Immature natural killer cell (primary cell): ENCODE measurements at regions not wholly inside any gene's neighbourhood (a gene's known extent, or its start where the extent isn't known, plus 50 kb on each side); places are given as distances from the start of the nearest gene placed in this dataset.
"Not testable (repeated sequence)": the region's sequence is repeated elsewhere in the genome, so short reads cannot be mapped to it uniquely, and the experiment has no call there.

Experiments
- DNase-seq, 3 donors: peaks; one replicate each; pipeline ENCODE4 v3.0.0; 2022; ENCODE audit warnings: mixed read lengths in 1 of 3
- H3K27ac Mint-ChIP-seq, 6 donors: one replicate each; pipeline ENCODE4 v1.8.0; 2020; ENCODE audit warnings: mixed read lengths in 6 of 6, mild to moderate bottlenecking in 5 of 6, inconsistent platforms in 4 of 6, moderate library complexity in 3 of 6
- H3K27me3 Mint-ChIP-seq, 3 donors: one replicate each; pipeline ENCODE4 v1.8.0; 2020 to 2021; ENCODE audit warnings: low read depth in 3 of 3, mild to moderate bottlenecking in 3 of 3, mixed read lengths in 3 of 3, moderate library complexity in 3 of 3, inconsistent platforms in 1 of 3
- H3K36me3 Mint-ChIP-seq, 3 donors: one replicate each; pipeline ENCODE4 v1.8.0; 2020; ENCODE audit warnings: mixed read lengths in 3 of 3, inconsistent platforms in 2 of 3, mild to moderate bottlenecking in 2 of 3
- H3K4me1 Mint-ChIP-seq, 2 donors: one replicate each; pipeline ENCODE4 v1.8.0; 2020; ENCODE audit warnings: inconsistent platforms in 2 of 2, mild to moderate bottlenecking in 2 of 2, mixed read lengths in 2 of 2, moderate library complexity in 1 of 2
- H3K4me3 Mint-ChIP-seq, 5 donors: one replicate each; pipeline ENCODE4 v1.8.0; 2020; ENCODE audit warnings: mild to moderate bottlenecking in 5 of 5, mixed read lengths in 5 of 5, inconsistent platforms in 3 of 5, moderate library complexity in 3 of 5
- H3K9me3 Mint-ChIP-seq, 6 donors: one replicate each; pipeline ENCODE4 v1.8.0; 2020; ENCODE audit warnings: mild to moderate bottlenecking in 6 of 6, mixed read lengths in 6 of 6, inconsistent platforms in 4 of 6, moderate library complexity in 3 of 6

- not testable (repeated sequence) for DNase-seq
Measured at GRCh38 chr5:3090305-3090704, 338.8 kb upstream of the IRX2 start.

GRCh38 chr5:3080366-3080765 is 328.9 kb upstream of the IRX2 start:
- H3K36me3 Mint-ChIP-seq = peaks cover 0 to 4% (median 0%) of the 10 kb centered on the region in 3 donors
- no peak overlapping the region for H3K27ac Mint-ChIP-seq
- H3K27me3 Mint-ChIP-seq = peaks cover 0 to 2% (median 2%) of the 10 kb centered on the region in 3 donors
- peaks cover 5 to 33% (median 16%) of the 10 kb centered on the region in 6 donors for H3K9me3 Mint-ChIP-seq
- H3K4me3 Mint-ChIP-seq = no peak overlapping the region
- no peak for DNase-seq
- H3K4me1 Mint-ChIP-seq = no peaks in the 10 kb centered on the region

More at GRCh38 chr5:3090305-3090704, 338.8 kb upstream of the IRX2 start:
- H3K27ac Mint-ChIP-seq, H3K27me3 Mint-ChIP-seq, H3K9me3 Mint-ChIP-seq, H3K36me3 Mint-ChIP-seq, H3K4me1 Mint-ChIP-seq, H3K4me3 Mint-ChIP-seq: not testable (repeated sequence)

- H3K9me3 Mint-ChIP-seq = peaks cover 8 to 42% (median 18%) of the 10 kb centered on the region in 6 donors
- DNase-seq = no peak
- H3K27ac Mint-ChIP-seq = no peak overlapping the region
- H3K27me3 Mint-ChIP-seq = peaks cover 0 to 3% (median 2%) of the 10 kb centered on the region in 3 donors
- H3K4me1 Mint-ChIP-seq = no peaks in the 10 kb centered on the region
- H3K4me3 Mint-ChIP-seq = no peak overlapping the region
- H3K36me3 Mint-ChIP-seq = peaks cover 0 to 4% (median 0%) of the 10 kb centered on the region in 3 donors
Measured at GRCh38 chr5:3077684-3078083, 326.2 kb upstream of the IRX2 start.

GRCh38 chr5:3075309-3075708 is 323.8 kb upstream of the IRX2 start:
- Mint-ChIP-seq H3K4me3 (no peak overlapping the region), H3K9me3 (peaks cover 14 to 61% (median 21%) of the 10 kb centered on the region in 6 donors)

GRCh38 chr5:3068401-3068800 is 316.9 kb upstream of the IRX2 start:
- H3K4me1 Mint-ChIP-seq = no peaks in the 10 kb centered on the region
- no peak overlapping the region for H3K4me3 Mint-ChIP-seq
- peaks cover 3 to 36% (median 17%) of the 10 kb centered on the region in 6 donors for H3K9me3 Mint-ChIP-seq
- peaks cover 0 to 4% (median 3%) of the 10 kb centered on the region in 3 donors for H3K27me3 Mint-ChIP-seq
- DNase-seq = no peak
- no peaks in the 10 kb centered on the region for H3K36me3 Mint-ChIP-seq
- H3K27ac Mint-ChIP-seq = no peak overlapping the region

More at GRCh38 chr5:3075309-3075708, 323.8 kb upstream of the IRX2 start:
- no peaks in the 10 kb centered on the region for H3K4me1 Mint-ChIP-seq
- H3K36me3 Mint-ChIP-seq = peaks cover 0 to 4% (median 0%) of the 10 kb centered on the region in 3 donors
- peaks cover 0 to 5% (median 2%) of the 10 kb centered on the region in 3 donors for H3K27me3 Mint-ChIP-seq
- DNase-seq = no peak
- no peak overlapping the region for H3K27ac Mint-ChIP-seq

GRCh38 chr5:3060283-3060682 is 308.8 kb upstream of the IRX2 start:
- no peak overlapping the region for H3K27ac Mint-ChIP-seq
- H3K4me1 Mint-ChIP-seq = no peaks in the 10 kb centered on the region
- H3K9me3 Mint-ChIP-seq = peaks cover 0 to 21% (median 14%) of the 10 kb centered on the region in 6 donors
- peaks cover 0 to 3% (median 2%) of the 10 kb centered on the region in 3 donors for H3K27me3 Mint-ChIP-seq
- no peak overlapping the region for H3K4me3 Mint-ChIP-seq
- H3K36me3 Mint-ChIP-seq = peaks cover 0 to 3% (median 0%) of the 10 kb centered on the region in 3 donors
- no peak for DNase-seq

- no peak for DNase-seq
- Mint-ChIP-seq H3K36me3 (peaks cover 0 to 3% (median 0%) of the 10 kb centered on the region in 3 donors), H3K27ac (no peak overlapping the region), H3K27me3 (peaks cover 0 to 3% (median 2%) of the 10 kb centered on the region in 3 donors), H3K4me3 (no peak overlapping the region), H3K4me1 (no peaks in the 10 kb centered on the region), H3K9me3 (peaks cover 0 to 21% (median 14%) of the 10 kb centered on the region in 6 donors)
Measured at GRCh38 chr5:3059488-3059887, 308.0 kb upstream of the IRX2 start.

GRCh38 chr5:3058942-3059341 is 307.5 kb upstream of the IRX2 start:
- no peak overlapping the region for H3K27ac Mint-ChIP-seq
- peaks cover 0 to 3% (median 0%) of the 10 kb centered on the region in 3 donors for H3K36me3 Mint-ChIP-seq
- no peak overlapping the region for H3K4me3 Mint-ChIP-seq

GRCh38 chr5:3056866-3057265 is 305.4 kb upstream of the IRX2 start:
- H3K4me1 Mint-ChIP-seq = no peaks in the 10 kb centered on the region
- DNase-seq = no peak
- H3K4me3 Mint-ChIP-seq = no peak overlapping the region
- H3K27me3 Mint-ChIP-seq = peaks cover 0 to 3% (median 2%) of the 10 kb centered on the region in 3 donors
- H3K27ac Mint-ChIP-seq = no peak overlapping the region
- peaks cover 0 to 3% (median 0%) of the 10 kb centered on the region in 3 donors for H3K36me3 Mint-ChIP-seq
- peaks cover 0 to 18% (median 13%) of the 10 kb centered on the region in 6 donors for H3K9me3 Mint-ChIP-seq

More at GRCh38 chr5:3058942-3059341, 307.5 kb upstream of the IRX2 start:
- no peak for DNase-seq
- Mint-ChIP-seq H3K27me3 (peaks cover 0 to 3% (median 2%) of the 10 kb centered on the region in 3 donors), H3K9me3 (peaks cover 0 to 20% (median 14%) of the 10 kb centered on the region in 6 donors), H3K4me1 (no peaks in the 10 kb centered on the region)

GRCh38 chr5:3051400-3051799 is 299.9 kb upstream of the IRX2 start:
- Mint-ChIP-seq H3K4me1 (no peaks in the 10 kb centered on the region), H3K4me3 (no peak overlapping the region), H3K36me3 (no peaks in the 10 kb centered on the region), H3K27ac (no peak overlapping the region), H3K9me3 (peaks cover 0 to 10% (median 3%) of the 10 kb centered on the region in 6 donors), H3K27me3 (no peaks in the 10 kb centered on the region)
- DNase-seq = no peak

- H3K9me3 Mint-ChIP-seq = peaks cover 0 to 10% (median 3%) of the 10 kb centered on the region in 6 donors
- DNase-seq = no peak
Measured at GRCh38 chr5:3050863-3051262, 299.4 kb upstream of the IRX2 start.

GRCh38 chr5:3049261-3049660 is 297.8 kb upstream of the IRX2 start:
- peaks cover 0 to 10% (median 4%) of the 10 kb centered on the region in 6 donors for H3K9me3 Mint-ChIP-seq
- DNase-seq = no peak
- H3K27ac Mint-ChIP-seq = no peak overlapping the region
- H3K36me3 Mint-ChIP-seq = no peaks in the 10 kb centered on the region
- H3K4me1 Mint-ChIP-seq = no peaks in the 10 kb centered on the region
- H3K4me3 Mint-ChIP-seq = no peak overlapping the region
- H3K27me3 Mint-ChIP-seq = no peaks in the 10 kb centered on the region

More at GRCh38 chr5:3050863-3051262, 299.4 kb upstream of the IRX2 start:
- H3K27ac Mint-ChIP-seq = no peak overlapping the region
- H3K27me3 Mint-ChIP-seq = no peaks in the 10 kb centered on the region
- H3K4me3 Mint-ChIP-seq = no peak overlapping the region
- H3K4me1 Mint-ChIP-seq = no peaks in the 10 kb centered on the region
- no peaks in the 10 kb centered on the region for H3K36me3 Mint-ChIP-seq

GRCh38 chr5:3047212-3047774 is 295.8 kb upstream of the IRX2 start:
- Mint-ChIP-seq H3K4me1 (no peaks in the 10 kb centered on the region), H3K27ac (no peak overlapping the region), H3K36me3 (no peaks in the 10 kb centered on the region), H3K9me3 (peaks cover 3 to 15% (median 4%) of the 10 kb centered on the region in 6 donors), H3K4me3 (no peak overlapping the region), H3K27me3 (peaks cover 0 to 2% (median 0%) of the 10 kb centered on the region in 3 donors)
- no peak for DNase-seq

GRCh38 chr5:3043600-3043999 is 292.1 kb upstream of the IRX2 start:
- peaks cover 0 to 2% (median 0%) of the 10 kb centered on the region in 3 donors for H3K27me3 Mint-ChIP-seq
- no peak overlapping the region for H3K27ac Mint-ChIP-seq
- H3K4me3 Mint-ChIP-seq = no peak overlapping the region
- H3K9me3 Mint-ChIP-seq = peaks cover 0 to 10% (median 3%) of the 10 kb centered on the region in 6 donors
- H3K36me3 Mint-ChIP-seq = no peaks in the 10 kb centered on the region
- H3K4me1 Mint-ChIP-seq = no peaks in the 10 kb centered on the region
- no peak for DNase-seq
